OCI-LY3 (cell line): ENCODE measurements at regions not wholly inside any gene's neighbourhood (a gene's known extent, or its start where the extent isn't known, plus 50 kb on each side); places are given as distances from the start of the nearest gene placed in this dataset.

Experiments used
- EZH2phosphoT487 ChIP-seq: fragments of 200-600 bp; shearing (Covaris generic); IDR thresholded peaks from 2 replicates; pipeline ENCODE4 v1.6.1; 2018; ENCODE audit warnings: antibody characterized with exemption, mixed run types, low read depth
- TF ChIP-seq, protein P1 (sequence below): fragments of 200-600, 300-600 bp; sonication (generic); IDR thresholded peaks from 2 replicates; pipeline ENCODE4 v1.5.1; 2014; ENCODE audit warnings: antibody characterized with exemption, low read length, low read depth

GRCh38 chr18:21934766-21935015, 194.1 kb downstream of the MIB1 start:
- TF ChIP-seq, protein P1, sequence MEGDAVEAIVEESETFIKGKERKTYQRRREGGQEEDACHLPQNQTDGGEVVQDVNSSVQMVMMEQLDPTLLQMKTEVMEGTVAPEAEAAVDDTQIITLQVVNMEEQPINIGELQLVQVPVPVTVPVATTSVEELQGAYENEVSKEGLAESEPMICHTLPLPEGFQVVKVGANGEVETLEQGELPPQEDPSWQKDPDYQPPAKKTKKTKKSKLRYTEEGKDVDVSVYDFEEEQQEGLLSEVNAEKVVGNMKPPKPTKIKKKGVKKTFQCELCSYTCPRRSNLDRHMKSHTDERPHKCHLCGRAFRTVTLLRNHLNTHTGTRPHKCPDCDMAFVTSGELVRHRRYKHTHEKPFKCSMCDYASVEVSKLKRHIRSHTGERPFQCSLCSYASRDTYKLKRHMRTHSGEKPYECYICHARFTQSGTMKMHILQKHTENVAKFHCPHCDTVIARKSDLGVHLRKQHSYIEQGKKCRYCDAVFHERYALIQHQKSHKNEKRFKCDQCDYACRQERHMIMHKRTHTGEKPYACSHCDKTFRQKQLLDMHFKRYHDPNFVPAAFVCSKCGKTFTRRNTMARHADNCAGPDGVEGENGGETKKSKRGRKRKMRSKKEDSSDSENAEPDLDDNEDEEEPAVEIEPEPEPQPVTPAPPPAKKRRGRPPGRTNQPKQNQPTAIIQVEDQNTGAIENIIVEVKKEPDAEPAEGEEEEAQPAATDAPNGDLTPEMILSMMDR = no peak
- TF ChIP-seq EZH2phosphoT487 = no peak
